CD4-positive, alpha-beta T cell treated with Interleukin-1 beta for 1 hour (primary cell): ENCODE measurements at regions not wholly inside any gene's neighbourhood (a gene's known extent, or its start where the extent isn't known, plus 50 kb on each side); places are given as distances from the start of the nearest gene placed in this dataset.
"Not testable (repeated sequence)": the region's sequence is repeated elsewhere in the genome, so short reads cannot be mapped to it uniquely, and the experiment has no call there.

Experiments
- DNase-seq, 2 donors: peaks; one replicate each; pipeline ENCODE4 v3.0.0-alpha.2; 2020 to 2022

- no peak for DNase-seq
Observed at GRCh38 chr4:154030152-154030551, 241.3 kb upstream of the SFRP2 start.

GRCh38 chr4:154029171-154029570, 240.3 kb upstream of the SFRP2 start:
- DNase-seq = no peak

- no peak for DNase-seq
Observed at GRCh38 chr4:154025110-154025509, 236.2 kb upstream of the SFRP2 start.

- DNase-seq = no peak
Observed at GRCh38 chr4:154024097-154024694, 235.3 kb upstream of the SFRP2 start.

- not testable (repeated sequence) for DNase-seq
Observed at GRCh38 chr4:154023671-154024070, 234.8 kb upstream of the SFRP2 start.

GRCh38 chr4:154019811-154020210, 230.9 kb upstream of the SFRP2 start:
- DNase-seq = no peak

- peak in 1 of 2 donors; percentile 11 for DNase-seq
Observed at GRCh38 chr4:154018659-154019058, 229.8 kb upstream of the SFRP2 start.

- no peak for DNase-seq
Observed at GRCh38 chr4:154015578-154015977, 226.7 kb upstream of the SFRP2 start.

- DNase-seq = no peak
Observed at GRCh38 chr4:154014407-154015321, 225.8 kb upstream of the SFRP2 start.

GRCh38 chr4:154013576-154013975, 224.7 kb upstream of the SFRP2 start:
- no peak for DNase-seq

GRCh38 chr4:154010371-154010770, 221.5 kb upstream of the SFRP2 start:
- DNase-seq = no peak

- DNase-seq = no peak
Observed at GRCh38 chr4:154009788-154010187, 220.9 kb upstream of the SFRP2 start.

GRCh38 chr4:154009191-154009590, 220.3 kb upstream of the SFRP2 start:
- DNase-seq = no peak

- DNase-seq = no peak
Observed at GRCh38 chr4:154005171-154005520, 216.3 kb upstream of the SFRP2 start.

- no peak for DNase-seq
Observed at GRCh38 chr4:154004507-154005170, 215.8 kb upstream of the SFRP2 start.

GRCh38 chr4:154004016-154004415, 215.1 kb upstream of the SFRP2 start:
- no peak for DNase-seq

GRCh38 chr4:154003378-154003777, 214.5 kb upstream of the SFRP2 start:
- DNase-seq = no peak

- DNase-seq = no peak
Observed at GRCh38 chr4:154001193-154001592, 212.3 kb upstream of the SFRP2 start.

- no peak for DNase-seq
Observed at GRCh38 chr4:153997516-153997915, 208.6 kb upstream of the SFRP2 start.

GRCh38 chr4:153989505-153989904, 200.6 kb upstream of the SFRP2 start:
- no peak for DNase-seq

GRCh38 chr4:153988492-153989363, 199.8 kb upstream of the SFRP2 start:
- DNase-seq = no peak

GRCh38 chr4:153987291-153987690, 198.4 kb upstream of the SFRP2 start:
- DNase-seq = no peak

- DNase-seq = no peak
Observed at GRCh38 chr4:153976954-153977353, 188.1 kb upstream of the SFRP2 start.
